Gastrocnemius medialis (tissue), 4 donors: ENCODE measurements at regions not wholly inside any gene's neighbourhood (a gene's known extent, or its start where the extent isn't known, plus 50 kb on each side); places are given as distances from the start of the nearest gene placed in this dataset.

Experiments
- POLR2A ChIP-seq, 2 donors: fragments of 450-650 bp; IDR thresholded peaks; one replicate each; pipeline ENCODE4 v1.6.1; 2017; ENCODE audit warnings: antibody characterized with exemption in 2 of 2, mild to moderate bottlenecking in 2 of 2, moderate library complexity in 2 of 2
- TF ChIP-seq, protein P1 (sequence below), 5 experiments: fragments of 450-650 bp in 3 of 5; fragments of 200-600 bp in 2 of 5; sonication (generic) in 2 of 5; IDR thresholded peaks in 4 of 5; conservative IDR thresholded peaks in 1 of 5; 1 replicate in 4 of 5; 2 replicates in 1 of 5; pipeline ENCODE4 v1.5.1; 2016 to 2019; ENCODE audit warnings: antibody characterized with exemption in 5 of 5, mild to moderate bottlenecking in 3 of 5, moderate library complexity in 3 of 5

DNA sequence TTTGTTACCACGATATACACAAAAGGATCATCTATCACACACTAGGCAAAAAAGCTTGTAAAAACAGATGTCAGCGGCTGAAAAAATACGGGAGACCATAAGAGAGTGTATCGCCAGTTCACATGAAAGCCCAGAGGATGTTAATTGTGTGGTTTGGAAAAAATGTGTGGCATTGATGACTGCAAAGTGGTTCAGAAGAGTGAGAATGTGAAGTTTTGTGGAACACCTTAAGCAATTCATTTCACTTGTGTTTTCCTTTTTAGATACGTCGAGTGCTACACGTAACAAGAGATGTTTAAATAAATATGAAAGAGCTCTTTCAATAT lies 61.7 kb upstream of the DAPL1 start:
- no peak for TF ChIP-seq POLR2A (IDR thresholded peaks at IDR 0.05)
- TF ChIP-seq, protein P1, sequence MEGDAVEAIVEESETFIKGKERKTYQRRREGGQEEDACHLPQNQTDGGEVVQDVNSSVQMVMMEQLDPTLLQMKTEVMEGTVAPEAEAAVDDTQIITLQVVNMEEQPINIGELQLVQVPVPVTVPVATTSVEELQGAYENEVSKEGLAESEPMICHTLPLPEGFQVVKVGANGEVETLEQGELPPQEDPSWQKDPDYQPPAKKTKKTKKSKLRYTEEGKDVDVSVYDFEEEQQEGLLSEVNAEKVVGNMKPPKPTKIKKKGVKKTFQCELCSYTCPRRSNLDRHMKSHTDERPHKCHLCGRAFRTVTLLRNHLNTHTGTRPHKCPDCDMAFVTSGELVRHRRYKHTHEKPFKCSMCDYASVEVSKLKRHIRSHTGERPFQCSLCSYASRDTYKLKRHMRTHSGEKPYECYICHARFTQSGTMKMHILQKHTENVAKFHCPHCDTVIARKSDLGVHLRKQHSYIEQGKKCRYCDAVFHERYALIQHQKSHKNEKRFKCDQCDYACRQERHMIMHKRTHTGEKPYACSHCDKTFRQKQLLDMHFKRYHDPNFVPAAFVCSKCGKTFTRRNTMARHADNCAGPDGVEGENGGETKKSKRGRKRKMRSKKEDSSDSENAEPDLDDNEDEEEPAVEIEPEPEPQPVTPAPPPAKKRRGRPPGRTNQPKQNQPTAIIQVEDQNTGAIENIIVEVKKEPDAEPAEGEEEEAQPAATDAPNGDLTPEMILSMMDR (IDR thresholded peaks at IDR 0.05 in 4 of 5, conservative IDR thresholded peaks at IDR 0.05 in 1 of 5) = no peak
